SU-DHL-6 (cell line): ENCODE measurements at regions not wholly inside any gene's neighbourhood (a gene's known extent, or its start where the extent isn't known, plus 50 kb on each side); places are given as distances from the start of the nearest gene placed in this dataset.

Experiments used
- H2AFZ ChIP-seq: fragments of 200-600 bp; sonication (generic); 2 replicates; pipeline ENCODE4 v1.6.1; 2014; ENCODE audit warnings: low read depth, mild to moderate bottlenecking, moderate library complexity, mixed read lengths, antibody characterized with exemption, low read length; ENCODE audit not compliant: severe bottlenecking
- H3F3A ChIP-seq: fragments of 200-600 bp; shearing (Covaris generic); 2 replicates; pipeline ENCODE4 v1.6.0; 2016; ENCODE audit warnings: antibody characterized with exemption, mild to moderate bottlenecking; ENCODE audit not compliant: insufficient read depth
- H3K27ac ChIP-seq: fragments of 200-600 bp; sonication (generic); 2 replicates; pipeline ENCODE4 v1.5.1; 2016; ENCODE audit warnings: low read depth, mild to moderate bottlenecking, low read length, moderate library complexity, mixed read lengths
- H3K27me3 ChIP-seq: fragments of 200-600 bp; sonication (generic), shearing (Covaris generic); 2 replicates; pipeline ENCODE4 v1.6.0; 2014; ENCODE audit warnings: mild to moderate bottlenecking, low read length
- H3K36me3 ChIP-seq: fragments of 200-600 bp; sonication (generic); 2 replicates; pipeline ENCODE4 v1.6.1; 2014; ENCODE audit warnings: mild to moderate bottlenecking, low read length, mixed read lengths
- H3K4me2 ChIP-seq: fragments of 300-600, 200-600 bp; shearing (Covaris generic), sonication (generic); 2 replicates; pipeline ENCODE4 v1.6.0; 2014; ENCODE audit warnings: low read length, low read depth, mild to moderate bottlenecking; ENCODE audit not compliant: poor library complexity, severe bottlenecking
- H3K4me3 ChIP-seq: fragments of 200-600 bp; sonication (generic); 2 replicates; pipeline ENCODE4 v1.5.1; 2014; ENCODE audit warnings: antibody characterized with exemption, low read length, mild to moderate bottlenecking, mixed read lengths; ENCODE audit not compliant: insufficient read depth, poor library complexity, severe bottlenecking
- H3K79me2 ChIP-seq: fragments of 200-600 bp; sonication (generic); 2 replicates; pipeline ENCODE4 v1.6.1; 2014; ENCODE audit warnings: mild to moderate bottlenecking, low read length, moderate library complexity; ENCODE audit not compliant: insufficient read depth
- H3K9ac ChIP-seq: fragments of 200-600 bp; sonication (generic); 2 replicates; pipeline ENCODE4 v1.7.0; 2014; ENCODE audit warnings: mild to moderate bottlenecking, low read length
- H3K9me2 ChIP-seq: fragments of 200-600 bp; sonication (generic); replicated peaks from 2 replicates; pipeline ENCODE4 v1.6.1; 2014; ENCODE audit warnings: low read length; ENCODE audit not compliant: insufficient read depth
- H3K9me3 ChIP-seq: fragments of 200-600 bp; sonication (generic); 2 replicates; pipeline ENCODE4 v1.6.1; 2014; ENCODE audit warnings: low read length, mixed read lengths; ENCODE audit not compliant: insufficient read depth
- H4K20me1 ChIP-seq: fragments of 200-600 bp; sonication (generic); 2 replicates; pipeline ENCODE4 v1.6.1; 2014; ENCODE audit warnings: low read depth, mild to moderate bottlenecking, antibody characterized with exemption, low read length, moderate library complexity, mixed read lengths
- CTCF ChIP-seq: fragments of 200-600 bp; sonication (generic); IDR thresholded peaks from one replicate; pipeline ENCODE4 v1.5.1; 2017; ENCODE audit warnings: antibody characterized with exemption, mild to moderate bottlenecking, low read length, moderate library complexity; ENCODE audit not compliant: insufficient read depth, poor library complexity, severe bottlenecking
- EZH2phosphoT487 ChIP-seq: fragments of 200-600 bp; sonication (generic), shearing (Covaris generic); conservative IDR thresholded peaks from 2 replicates; pipeline ENCODE4 v1.6.1; 2018; ENCODE audit warnings: mild to moderate bottlenecking, antibody characterized with exemption, low read length, moderate library complexity, mixed read lengths

DNA sequence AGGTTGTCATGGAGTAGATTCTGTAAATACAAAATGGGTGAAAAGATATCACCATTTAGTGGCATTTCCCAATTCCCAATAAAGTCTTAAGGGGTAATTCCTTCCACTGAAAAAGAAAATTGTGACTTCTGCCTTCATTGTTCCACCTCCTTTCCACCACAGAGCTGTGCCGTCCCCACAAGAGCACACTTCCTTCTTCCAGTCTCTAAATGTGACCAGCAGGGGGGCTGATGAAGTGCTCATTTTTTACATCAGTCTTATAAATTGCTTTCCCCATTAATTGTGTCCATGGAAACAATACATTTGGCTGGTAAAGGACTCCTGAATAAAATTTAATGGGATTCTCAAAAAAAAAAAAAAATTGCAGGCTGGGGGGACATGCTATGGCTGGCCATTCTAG, 260.8 kb upstream of the PSMD7 start:
- TF ChIP-seq CTCF (no peak), EZH2phosphoT487 (no peak)
- H3K27ac ChIP-seq, result no peak overlapping the region
- no peaks in the 10 kb centered on the region for H3F3A ChIP-seq
- H4K20me1 ChIP-seq, result no peaks in the 10 kb centered on the region
- no peak overlapping the region for H2AFZ ChIP-seq
- H3K36me3 ChIP-seq, result no peaks in the 10 kb centered on the region
- no peaks in the 10 kb centered on the region for H3K27me3 ChIP-seq
- H3K4me3 ChIP-seq, result no peak overlapping the region
- no peaks in the 10 kb centered on the region for H3K9me3 ChIP-seq
- no peaks in the 10 kb centered on the region for H3K79me2 ChIP-seq
- H3K9me2 ChIP-seq, result no peaks in the 10 kb centered on the region
- H3K4me2 ChIP-seq, result no peak overlapping the region
- no peak overlapping the region for H3K9ac ChIP-seq

GRCh38 chr16:74034862-74035261, 261.8 kb upstream of the PSMD7 start:
- Histone ChIP-seq H3F3A (no peaks in the 10 kb centered on the region), H3K9ac (no peak overlapping the region), H3K27me3 (no peaks in the 10 kb centered on the region), H3K27ac (no peak overlapping the region), H3K4me2 (no peak overlapping the region), H3K9me3 (no peaks in the 10 kb centered on the region), H3K4me3 (no peak overlapping the region), H3K9me2 (no peaks in the 10 kb centered on the region), H3K79me2 (no peaks in the 10 kb centered on the region), H3K36me3 (no peaks in the 10 kb centered on the region), H4K20me1 (no peaks in the 10 kb centered on the region), H2AFZ (no peak overlapping the region)
- no peak for TF ChIP-seq EZH2phosphoT487
- peak; percentile 26 for TF ChIP-seq CTCF

GRCh38 chr16:74034200-74034599, 262.4 kb upstream of the PSMD7 start:
- Histone ChIP-seq H3K9me3 (no peaks in the 10 kb centered on the region), H3K27ac (no peak overlapping the region), H3K4me2 (no peak overlapping the region), H2AFZ (no peak overlapping the region), H3K9ac (no peak overlapping the region), H3K36me3 (no peaks in the 10 kb centered on the region), H3K79me2 (no peaks in the 10 kb centered on the region), H3F3A (no peaks in the 10 kb centered on the region), H3K9me2 (no peaks in the 10 kb centered on the region), H3K27me3 (no peaks in the 10 kb centered on the region), H3K4me3 (no peak overlapping the region), H4K20me1 (no peaks in the 10 kb centered on the region)
- TF ChIP-seq EZH2phosphoT487, result no peak
- TF ChIP-seq CTCF, result no peak
